Colonic mucosa (tissue), 4 donors: ENCODE measurements at regions not wholly inside any gene's neighbourhood (a gene's known extent, or its start where the extent isn't known, plus 50 kb on each side); places are given as distances from the start of the nearest gene placed in this dataset.

Experiments used
- DNase-seq: peaks from one replicate; pipeline ENCODE4 v3.0.0-alpha.2; 2020
- H3K27ac ChIP-seq: fragments of 200-600 bp; one replicate; pipeline ENCODE4 v1.8.0; 2021
- H3K27me3 ChIP-seq: fragments of 200-600 bp; one replicate; pipeline ENCODE4 v1.8.0; 2021
- H3K36me3 ChIP-seq: fragments of 200-600 bp; one replicate; pipeline ENCODE4 v1.8.0; 2021
- H3K4me1 ChIP-seq: fragments of 200-600 bp; one replicate; pipeline ENCODE4 v1.8.0; 2021; ENCODE audit warnings: mild to moderate bottlenecking
- H3K4me3 ChIP-seq: fragments of 200-600 bp; one replicate; pipeline ENCODE4 v1.8.0; 2021
- H3K9ac ChIP-seq, 2 donors: one replicate each; pipeline ENCODE4 v1.7.0; 2013; ENCODE audit warnings: control low read depth in 2 of 2, low read depth in 2 of 2, low read length in 2 of 2
- H3K9me3 ChIP-seq: fragments of 200-600 bp; one replicate; pipeline ENCODE4 v1.8.0; 2021
- intact Hi-C: fragments of 100-400 bp; cut with DNase I; formaldehyde crosslinking; loops from one replicate; pipeline ENCODE4 v1.14.1; 2022
- TF ChIP-seq, protein P1 (sequence below): fragments of 200-600 bp; IDR thresholded peaks from one replicate; pipeline ENCODE4 v1.8.0; 2022; ENCODE audit warnings: antibody characterized with exemption, mild to moderate bottlenecking
- donor health status: healthy.
- donor health status: DM: no; HTN: no; CAD: no.
- donor health status: DM: no; HTN: no; CAD: no.

GRCh38 chr10:64306729-64307327 is 785.6 kb downstream of the REEP3 start:
- H3K27me3 ChIP-seq = no peaks in the 10 kb centered on the region
- TF ChIP-seq, protein P1, sequence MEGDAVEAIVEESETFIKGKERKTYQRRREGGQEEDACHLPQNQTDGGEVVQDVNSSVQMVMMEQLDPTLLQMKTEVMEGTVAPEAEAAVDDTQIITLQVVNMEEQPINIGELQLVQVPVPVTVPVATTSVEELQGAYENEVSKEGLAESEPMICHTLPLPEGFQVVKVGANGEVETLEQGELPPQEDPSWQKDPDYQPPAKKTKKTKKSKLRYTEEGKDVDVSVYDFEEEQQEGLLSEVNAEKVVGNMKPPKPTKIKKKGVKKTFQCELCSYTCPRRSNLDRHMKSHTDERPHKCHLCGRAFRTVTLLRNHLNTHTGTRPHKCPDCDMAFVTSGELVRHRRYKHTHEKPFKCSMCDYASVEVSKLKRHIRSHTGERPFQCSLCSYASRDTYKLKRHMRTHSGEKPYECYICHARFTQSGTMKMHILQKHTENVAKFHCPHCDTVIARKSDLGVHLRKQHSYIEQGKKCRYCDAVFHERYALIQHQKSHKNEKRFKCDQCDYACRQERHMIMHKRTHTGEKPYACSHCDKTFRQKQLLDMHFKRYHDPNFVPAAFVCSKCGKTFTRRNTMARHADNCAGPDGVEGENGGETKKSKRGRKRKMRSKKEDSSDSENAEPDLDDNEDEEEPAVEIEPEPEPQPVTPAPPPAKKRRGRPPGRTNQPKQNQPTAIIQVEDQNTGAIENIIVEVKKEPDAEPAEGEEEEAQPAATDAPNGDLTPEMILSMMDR = no peak
- no peak overlapping the region for H3K4me3 ChIP-seq
- no peaks in the 10 kb centered on the region for H3K9me3 ChIP-seq
- H3K27ac ChIP-seq = no peak overlapping the region
- H3K36me3 ChIP-seq = no peaks in the 10 kb centered on the region
- no peaks in the 10 kb centered on the region for H3K4me1 ChIP-seq
- intact Hi-C loops = no loop called here
- H3K9ac ChIP-seq = no peak overlapping the region
- no peak for DNase-seq

DNA sequence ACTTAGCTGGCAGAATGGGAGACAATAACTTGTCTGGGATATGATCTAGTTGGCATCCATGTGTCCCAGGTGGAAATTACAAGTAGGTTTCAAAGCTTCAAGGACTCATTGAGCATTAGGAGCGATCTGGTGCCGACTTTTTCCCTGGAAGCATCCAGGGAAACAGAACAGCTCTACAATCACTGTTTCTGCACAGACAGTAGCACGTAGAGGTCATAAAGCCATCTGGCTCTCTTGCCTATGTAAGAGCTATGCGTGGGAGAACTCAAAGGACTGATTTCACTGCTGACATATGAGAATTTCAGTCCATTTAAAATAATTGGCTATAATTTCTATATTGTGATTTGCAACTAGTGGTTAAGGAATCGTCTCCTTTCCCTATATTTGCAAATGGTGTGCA is 791.7 kb downstream of the REEP3 start:
- no peak overlapping the region for H3K27ac ChIP-seq
- no peaks in the 10 kb centered on the region for H3K36me3 ChIP-seq
- no peak for DNase-seq
- TF ChIP-seq, protein P1 = no peak
- no peaks in the 10 kb centered on the region for H3K4me1 ChIP-seq
- H3K27me3 ChIP-seq = no peaks in the 10 kb centered on the region
- intact Hi-C loops = no loop called here
- H3K9me3 ChIP-seq = no peaks in the 10 kb centered on the region
- no peak overlapping the region for H3K4me3 ChIP-seq
- no peak overlapping the region for H3K9ac ChIP-seq

- intact Hi-C loops = no loop called here
- Histone ChIP-seq H3K9me3 (no peaks in the 10 kb centered on the region), H3K4me3 (no peak overlapping the region), H3K9ac (no peak overlapping the region), H3K27ac (no peak overlapping the region), H3K4me1 (no peaks in the 10 kb centered on the region), H3K36me3 (no peaks in the 10 kb centered on the region), H3K27me3 (no peaks in the 10 kb centered on the region)
- no peak for DNase-seq
- TF ChIP-seq, protein P1 = no peak
Measured at GRCh38 chr10:64313967-64314366, 792.8 kb downstream of the REEP3 start.

DNA sequence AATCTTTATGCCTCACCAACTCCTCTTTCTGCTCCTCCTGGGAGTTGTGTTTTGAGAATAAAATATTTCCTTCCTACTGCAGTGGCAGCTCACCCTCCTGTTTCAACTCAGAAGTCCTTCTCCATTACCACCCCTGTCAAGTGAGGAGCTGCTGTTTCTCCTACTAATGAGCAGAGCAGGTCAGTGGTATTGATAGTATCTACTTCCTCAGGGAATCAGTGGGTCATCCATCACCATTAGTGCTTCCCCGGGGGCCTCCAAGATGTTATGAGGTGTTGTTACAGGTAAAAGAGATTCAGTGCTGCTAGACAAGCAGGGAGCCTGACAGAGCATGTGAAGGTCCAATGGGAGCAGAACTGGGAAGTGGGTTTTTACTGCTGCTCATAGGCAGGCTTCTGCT is 795.2 kb downstream of the REEP3 start:
- DNase-seq = no peak
- intact Hi-C loops = no loop called here

DNA sequence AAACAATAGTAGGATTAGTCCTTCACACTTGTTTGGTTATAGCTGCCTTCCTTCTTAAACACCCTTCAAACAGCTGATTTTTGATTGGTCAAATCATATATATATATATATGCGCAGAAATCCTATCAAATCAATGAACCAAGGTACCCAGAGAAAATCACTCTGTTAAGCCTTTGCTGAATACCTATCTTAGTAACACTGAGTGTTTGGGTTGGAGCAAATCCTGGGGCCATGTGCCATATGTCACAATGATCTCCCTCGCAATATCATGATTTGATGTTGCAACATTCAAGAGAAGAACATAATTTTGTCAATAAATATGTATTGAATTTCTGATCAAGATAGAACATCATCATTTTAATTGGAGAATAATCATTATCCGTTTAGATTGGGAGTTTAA is 795.6 kb downstream of the REEP3 start:
- no peaks in the 10 kb centered on the region for H3K27me3 ChIP-seq
- no peaks in the 10 kb centered on the region for H3K4me1 ChIP-seq
- no peaks in the 10 kb centered on the region for H3K36me3 ChIP-seq
- intact Hi-C loops = no loop called here
- no peak for DNase-seq
- H3K9me3 ChIP-seq = no peaks in the 10 kb centered on the region
- H3K27ac ChIP-seq = no peak overlapping the region
- H3K9ac ChIP-seq = no peak overlapping the region
- TF ChIP-seq, protein P1 = no peak
- no peak overlapping the region for H3K4me3 ChIP-seq

More for the DNA sequence above, 795.2 kb downstream of the REEP3 start:
- no peaks in the 10 kb centered on the region for H3K27me3 ChIP-seq
- TF ChIP-seq, protein P1 = no peak
- H3K27ac ChIP-seq = no peak overlapping the region
- no peaks in the 10 kb centered on the region for H3K4me1 ChIP-seq
- no peaks in the 10 kb centered on the region for H3K9me3 ChIP-seq
- H3K4me3 ChIP-seq = no peak overlapping the region
- H3K36me3 ChIP-seq = no peaks in the 10 kb centered on the region
- H3K9ac ChIP-seq = no peak overlapping the region
